ENCODE measurements at regions not wholly inside any gene's neighbourhood (a gene's known extent, or its start where the extent isn't known, plus 50 kb on each side); places are given as distances from the start of the nearest gene placed in this dataset.

DNA sequence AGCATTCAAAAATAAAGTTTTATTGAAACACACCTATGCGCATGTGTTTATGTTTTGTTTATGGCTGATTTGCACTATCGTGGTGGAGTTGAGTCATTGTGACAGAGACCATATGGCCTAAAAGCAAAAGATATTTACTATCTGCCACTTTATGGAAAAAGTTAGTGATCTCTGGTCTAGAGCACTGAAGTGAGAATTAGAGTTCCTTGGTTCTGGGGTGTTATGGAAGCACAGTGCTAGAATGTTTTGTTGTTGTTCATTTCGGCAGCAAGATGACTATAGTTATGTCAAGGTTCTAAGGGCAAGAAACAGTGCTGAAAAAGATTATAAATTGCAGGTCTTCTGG lies 416.5 kb downstream of the SLC4A3 start:
- Histone ChIP-seq H3K79me2 (ENCODE audit: control insufficient read depth, insufficient read depth, low read length, unreplicated experiment) (no peaks in the 10 kb centered on the region), H3K4me3 (ENCODE audit: low read depth, low read length) (no peak overlapping the region), H3K27ac (ENCODE audit: low read depth, low read length) (no peak overlapping the region)

GRCh38 chr2:220044383-220044782 lies 417.0 kb downstream of the SLC4A3 start:
- Histone ChIP-seq H3K4me3 (ENCODE audit: low read depth, low read length) (no peak overlapping the region), H3K79me2 (ENCODE audit: control insufficient read depth, insufficient read depth, low read length, unreplicated experiment) (no peaks in the 10 kb centered on the region), H2AFZ (ENCODE audit: low read length, unreplicated experiment) (no peak overlapping the region), H3K27me3 (ENCODE audit: insufficient read depth, low read length) (no peaks in the 10 kb centered on the region), H3K4me1 (ENCODE audit: control insufficient read depth, insufficient read depth, low read length, unreplicated experiment) (peaks cover 18% of the 10 kb centered on the region), H3K36me3 (ENCODE audit: insufficient read depth, low read length) (no peaks in the 10 kb centered on the region), H3K27ac (ENCODE audit: low read depth, low read length) (no peak overlapping the region)

More for the DNA sequence above, 416.5 kb downstream of the SLC4A3 start:
- no peak overlapping the region for H2AFZ ChIP-seq (ENCODE audit: low read length, unreplicated experiment)
- peaks cover 18% of the 10 kb centered on the region for H3K4me1 ChIP-seq (ENCODE audit: control insufficient read depth, insufficient read depth, low read length, unreplicated experiment)
- no peaks in the 10 kb centered on the region for H3K36me3 ChIP-seq (ENCODE audit: insufficient read depth, low read length)
- no peaks in the 10 kb centered on the region for H3K27me3 ChIP-seq (ENCODE audit: insufficient read depth, low read length)

DNA sequence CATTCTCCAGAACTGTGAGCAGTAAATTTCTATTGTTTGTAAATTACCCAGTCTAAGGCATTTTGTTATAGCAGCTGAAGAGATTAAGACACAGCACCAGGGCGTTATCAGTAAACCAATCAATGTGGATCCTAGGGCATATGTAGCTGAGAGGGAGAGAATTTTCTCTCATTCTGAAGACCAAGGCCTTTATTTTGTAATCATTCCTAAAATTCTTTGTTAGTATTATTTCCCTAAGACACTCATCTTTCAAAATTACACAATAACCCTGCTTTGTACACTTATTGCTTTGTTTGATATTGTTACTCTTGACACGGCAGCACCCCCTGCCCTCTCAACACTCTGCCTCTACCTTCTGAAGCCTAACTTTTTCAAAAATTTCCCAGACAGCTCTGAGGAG lies 419.1 kb downstream of the SLC4A3 start:
- Histone ChIP-seq H3K27ac (ENCODE audit: low read depth, low read length) (no peak overlapping the region), H3K4me1 (ENCODE audit: control insufficient read depth, insufficient read depth, low read length, unreplicated experiment) (peaks cover 18% of the 10 kb centered on the region), H2AFZ (ENCODE audit: low read length, unreplicated experiment) (no peak overlapping the region)

DNA sequence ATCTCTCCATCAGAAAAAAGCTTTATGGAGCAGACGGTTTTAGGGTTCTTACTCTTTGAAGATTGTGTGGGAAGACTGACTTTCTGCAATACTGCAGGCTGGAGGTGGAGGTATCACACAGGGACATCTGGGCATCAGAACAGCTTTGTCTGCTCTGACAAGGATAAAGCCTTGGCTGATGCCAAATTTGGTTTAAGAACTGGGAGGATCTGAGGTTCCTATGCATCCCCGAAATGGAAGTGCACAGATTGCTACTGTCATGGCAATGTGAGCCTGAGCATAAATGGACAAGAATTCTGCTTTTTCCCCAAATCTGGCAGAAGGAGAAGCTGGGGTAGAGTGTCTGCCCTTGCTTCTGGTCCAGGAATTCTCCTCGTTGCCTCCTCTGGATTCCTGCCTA lies 424.3 kb downstream of the SLC4A3 start:
- H3K4me1 ChIP-seq (ENCODE audit: control insufficient read depth, insufficient read depth, low read length, unreplicated experiment) = no peaks in the 10 kb centered on the region
- H3K4me3 ChIP-seq (ENCODE audit: low read depth, low read length) = no peak overlapping the region
- no peaks in the 10 kb centered on the region; the same call in 1 of the 2 replicates for H3K27me3 ChIP-seq (ENCODE audit: insufficient read depth, low read length)
- H3K27ac ChIP-seq (ENCODE audit: low read depth, low read length) = no peak overlapping the region
- no peaks in the 10 kb centered on the region for H3K79me2 ChIP-seq (ENCODE audit: control insufficient read depth, insufficient read depth, low read length, unreplicated experiment)
- H2AFZ ChIP-seq (ENCODE audit: low read length, unreplicated experiment) = no peak overlapping the region
- no peaks in the 10 kb centered on the region for H3K36me3 ChIP-seq (ENCODE audit: insufficient read depth, low read length)

More for the DNA sequence above, 419.1 kb downstream of the SLC4A3 start:
- Histone ChIP-seq H3K79me2 (ENCODE audit: control insufficient read depth, insufficient read depth, low read length, unreplicated experiment) (no peaks in the 10 kb centered on the region), H3K4me3 (ENCODE audit: low read depth, low read length) (no peak overlapping the region), H3K27me3 (ENCODE audit: insufficient read depth, low read length) (no peaks in the 10 kb centered on the region; the same call in 1 of the 2 replicates), H3K36me3 (ENCODE audit: insufficient read depth, low read length) (no peaks in the 10 kb centered on the region)

GRCh38 chr2:220053919-220054318 lies 426.5 kb downstream of the SLC4A3 start:
- Histone ChIP-seq H3K4me1 (ENCODE audit: control insufficient read depth, insufficient read depth, low read length, unreplicated experiment) (no peaks in the 10 kb centered on the region), H3K27me3 (ENCODE audit: insufficient read depth, low read length) (no peaks in the 10 kb centered on the region; the same call in 1 of the 2 replicates), H3K27ac (ENCODE audit: low read depth, low read length) (no peak overlapping the region), H2AFZ (ENCODE audit: low read length, unreplicated experiment) (no peak overlapping the region), H3K79me2 (ENCODE audit: control insufficient read depth, insufficient read depth, low read length, unreplicated experiment) (no peaks in the 10 kb centered on the region), H3K36me3 (ENCODE audit: insufficient read depth, low read length) (no peaks in the 10 kb centered on the region), H3K4me3 (ENCODE audit: low read depth, low read length) (no peak overlapping the region)

- Histone ChIP-seq H3K4me1 (ENCODE audit: control insufficient read depth, insufficient read depth, low read length, unreplicated experiment) (no peaks in the 10 kb centered on the region), H3K79me2 (ENCODE audit: control insufficient read depth, insufficient read depth, low read length, unreplicated experiment) (no peaks in the 10 kb centered on the region), H3K27me3 (ENCODE audit: insufficient read depth, low read length) (no peaks in the 10 kb centered on the region), H2AFZ (ENCODE audit: low read length, unreplicated experiment) (no peak overlapping the region), H3K4me3 (ENCODE audit: low read depth, low read length) (no peak overlapping the region), H3K27ac (ENCODE audit: low read depth, low read length) (no peak overlapping the region), H3K36me3 (ENCODE audit: insufficient read depth, low read length) (no peaks in the 10 kb centered on the region)
These were observed 430.0 kb downstream of the SLC4A3 start for GRCh38 chr2:220057391-220057790.

DNA sequence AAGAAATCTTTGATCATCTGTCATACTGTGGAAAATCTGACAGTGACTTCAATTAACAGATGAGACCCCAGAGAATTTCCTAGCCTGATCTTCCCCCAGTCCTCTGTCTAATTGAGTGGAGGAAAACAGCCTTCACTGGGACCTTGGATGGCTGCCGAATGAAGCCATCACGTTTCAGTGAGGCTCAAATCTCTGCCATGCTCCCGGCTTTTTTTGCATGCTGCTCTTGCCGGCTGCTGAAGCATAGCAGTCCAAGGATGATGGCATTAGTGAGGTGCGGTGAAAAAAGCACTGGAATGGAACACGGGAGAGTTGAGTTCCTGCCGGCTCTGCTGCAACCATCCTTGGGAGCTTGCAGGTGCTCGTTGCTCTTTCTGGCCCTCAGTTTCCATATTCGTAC lies 430.5 kb downstream of the SLC4A3 start:
- no peak overlapping the region for H3K4me3 ChIP-seq (ENCODE audit: low read depth, low read length)

GRCh38 chr2:220064111-220065030 lies 436.9 kb downstream of the SLC4A3 start:
- no peak overlapping the region for H2AFZ ChIP-seq (ENCODE audit: low read length, unreplicated experiment)
- H3K79me2 ChIP-seq (ENCODE audit: control insufficient read depth, insufficient read depth, low read length, unreplicated experiment) = no peaks in the 10 kb centered on the region
- H3K36me3 ChIP-seq (ENCODE audit: insufficient read depth, low read length) = no peaks in the 10 kb centered on the region
- no peaks in the 10 kb centered on the region for H3K27me3 ChIP-seq (ENCODE audit: insufficient read depth, low read length)
- H3K4me3 ChIP-seq (ENCODE audit: low read depth, low read length) = no peak overlapping the region
- peaks cover 16% of the 10 kb centered on the region for H3K4me1 ChIP-seq (ENCODE audit: control insufficient read depth, insufficient read depth, low read length, unreplicated experiment)
- H3K27ac ChIP-seq (ENCODE audit: low read depth, low read length) = no peak overlapping the region

More for the DNA sequence above, 430.5 kb downstream of the SLC4A3 start:
- Histone ChIP-seq H2AFZ (ENCODE audit: low read length, unreplicated experiment) (no peak overlapping the region), H3K4me1 (ENCODE audit: control insufficient read depth, insufficient read depth, low read length, unreplicated experiment) (no peaks in the 10 kb centered on the region), H3K79me2 (ENCODE audit: control insufficient read depth, insufficient read depth, low read length, unreplicated experiment) (no peaks in the 10 kb centered on the region), H3K27me3 (ENCODE audit: insufficient read depth, low read length) (no peaks in the 10 kb centered on the region), H3K36me3 (ENCODE audit: insufficient read depth, low read length) (no peaks in the 10 kb centered on the region), H3K27ac (ENCODE audit: low read depth, low read length) (no peak overlapping the region)

- no peaks in the 10 kb centered on the region for H3K27me3 ChIP-seq (ENCODE audit: insufficient read depth, low read length)
- H3K79me2 ChIP-seq (ENCODE audit: control insufficient read depth, insufficient read depth, low read length, unreplicated experiment) = no peaks in the 10 kb centered on the region
- no peak overlapping the region for H3K27ac ChIP-seq (ENCODE audit: low read depth, low read length)
These were observed 438.2 kb downstream of the SLC4A3 start for GRCh38 chr2:220065581-220065980.

DNA sequence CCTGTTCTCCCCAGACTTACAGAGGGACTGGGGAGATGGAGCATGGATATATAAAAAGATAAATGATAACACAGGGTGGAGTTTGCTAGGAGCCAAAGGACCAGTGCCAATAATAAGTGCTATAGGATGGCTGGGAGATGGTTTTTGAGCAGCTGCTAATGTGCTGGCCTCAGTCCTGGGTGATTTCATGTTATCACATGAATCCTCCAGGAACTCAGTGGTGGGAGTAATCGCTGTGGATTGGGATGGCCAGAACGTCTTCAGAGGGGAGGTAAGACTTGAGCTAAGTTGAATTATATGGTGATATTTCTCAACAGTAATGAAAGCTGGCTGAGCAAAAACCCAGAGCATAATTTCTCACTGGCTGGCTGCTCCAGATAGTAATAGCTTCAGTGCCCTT lies 441.4 kb downstream of the SLC4A3 start:
- Histone ChIP-seq H3K4me3 (ENCODE audit: low read depth, low read length) (no peak overlapping the region), H3K27ac (ENCODE audit: low read depth, low read length) (no peak overlapping the region), H3K79me2 (ENCODE audit: control insufficient read depth, insufficient read depth, low read length, unreplicated experiment) (no peaks in the 10 kb centered on the region), H3K4me1 (ENCODE audit: control insufficient read depth, insufficient read depth, low read length, unreplicated experiment) (peaks cover 16% of the 10 kb centered on the region), H3K36me3 (ENCODE audit: insufficient read depth, low read length) (no peaks in the 10 kb centered on the region), H2AFZ (ENCODE audit: low read length, unreplicated experiment) (no peak overlapping the region), H3K27me3 (ENCODE audit: insufficient read depth, low read length) (no peaks in the 10 kb centered on the region)

More at GRCh38 chr2:220065581-220065980, 438.2 kb downstream of the SLC4A3 start:
- H3K4me1 ChIP-seq (ENCODE audit: control insufficient read depth, insufficient read depth, low read length, unreplicated experiment) = peaks cover 16% of the 10 kb centered on the region
- no peaks in the 10 kb centered on the region for H3K36me3 ChIP-seq (ENCODE audit: insufficient read depth, low read length)
- H3K4me3 ChIP-seq (ENCODE audit: low read depth, low read length) = no peak overlapping the region
- no peak overlapping the region for H2AFZ ChIP-seq (ENCODE audit: low read length, unreplicated experiment)

- Histone ChIP-seq H2AFZ (ENCODE audit: low read length, unreplicated experiment) (no peak overlapping the region), H3K27ac (ENCODE audit: low read depth, low read length) (no peak overlapping the region), H3K36me3 (ENCODE audit: insufficient read depth, low read length) (no peaks in the 10 kb centered on the region), H3K4me3 (ENCODE audit: low read depth, low read length) (no peak overlapping the region), H3K27me3 (ENCODE audit: insufficient read depth, low read length) (no peaks in the 10 kb centered on the region), H3K79me2 (ENCODE audit: control insufficient read depth, insufficient read depth, low read length, unreplicated experiment) (no peaks in the 10 kb centered on the region), H3K4me1 (ENCODE audit: control insufficient read depth, insufficient read depth, low read length, unreplicated experiment) (peaks cover 16% of the 10 kb centered on the region)
These were observed 442.9 kb downstream of the SLC4A3 start for GRCh38 chr2:220070349-220070748.
